Fibroblast of mammary gland (primary cell): ENCODE measurements at regions not wholly inside any gene's neighbourhood (a gene's known extent, or its start where the extent isn't known, plus 50 kb on each side); places are given as distances from the start of the nearest gene placed in this dataset.

Experiments used
- DNase-seq: peaks from one replicate; pipeline ENCODE4 v3.0.0-alpha.2; 2010; ENCODE audit warnings: low read depth
- H3K4me3 ChIP-seq: 2 replicates; pipeline ENCODE4 v1.5.1; 2011; ENCODE audit warnings: low read depth, mild to moderate bottlenecking, low read length, moderate library complexity; ENCODE audit not compliant: control insufficient read depth
- CTCF ChIP-seq: conservative IDR thresholded peaks from 2 replicates; pipeline ENCODE4 v1.5.1; 2011; ENCODE audit warnings: low read depth, low read length, inconsistent platforms; ENCODE audit not compliant: control insufficient read depth, insufficient read depth

GRCh38 chr1:56258371-56258770, 321.0 kb downstream of the PLPP3 start:
- DNase-seq = no peak
- TF ChIP-seq CTCF = no peak
- no peak overlapping the region for H3K4me3 ChIP-seq

DNA sequence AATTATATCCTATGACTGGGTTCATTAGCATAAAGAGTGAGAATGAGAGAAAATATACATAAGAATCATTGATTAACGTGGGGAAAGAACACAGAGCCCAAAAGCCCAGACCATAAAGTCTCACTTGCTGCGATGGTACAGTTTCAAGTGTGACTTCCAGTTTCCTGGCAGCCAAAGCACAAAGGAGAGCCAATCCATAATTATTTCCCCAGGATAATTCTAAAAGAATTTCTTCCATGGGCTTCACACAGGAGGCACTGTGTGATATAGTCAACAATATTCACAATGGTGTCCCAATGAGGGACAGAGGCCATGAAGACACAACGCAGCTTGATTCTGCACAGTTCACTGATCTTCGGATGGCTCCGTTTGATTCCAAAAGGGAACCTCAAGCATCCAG, 321.6 kb downstream of the PLPP3 start:
- no peak for DNase-seq
- no peak overlapping the region for H3K4me3 ChIP-seq
- no peak for TF ChIP-seq CTCF

DNA sequence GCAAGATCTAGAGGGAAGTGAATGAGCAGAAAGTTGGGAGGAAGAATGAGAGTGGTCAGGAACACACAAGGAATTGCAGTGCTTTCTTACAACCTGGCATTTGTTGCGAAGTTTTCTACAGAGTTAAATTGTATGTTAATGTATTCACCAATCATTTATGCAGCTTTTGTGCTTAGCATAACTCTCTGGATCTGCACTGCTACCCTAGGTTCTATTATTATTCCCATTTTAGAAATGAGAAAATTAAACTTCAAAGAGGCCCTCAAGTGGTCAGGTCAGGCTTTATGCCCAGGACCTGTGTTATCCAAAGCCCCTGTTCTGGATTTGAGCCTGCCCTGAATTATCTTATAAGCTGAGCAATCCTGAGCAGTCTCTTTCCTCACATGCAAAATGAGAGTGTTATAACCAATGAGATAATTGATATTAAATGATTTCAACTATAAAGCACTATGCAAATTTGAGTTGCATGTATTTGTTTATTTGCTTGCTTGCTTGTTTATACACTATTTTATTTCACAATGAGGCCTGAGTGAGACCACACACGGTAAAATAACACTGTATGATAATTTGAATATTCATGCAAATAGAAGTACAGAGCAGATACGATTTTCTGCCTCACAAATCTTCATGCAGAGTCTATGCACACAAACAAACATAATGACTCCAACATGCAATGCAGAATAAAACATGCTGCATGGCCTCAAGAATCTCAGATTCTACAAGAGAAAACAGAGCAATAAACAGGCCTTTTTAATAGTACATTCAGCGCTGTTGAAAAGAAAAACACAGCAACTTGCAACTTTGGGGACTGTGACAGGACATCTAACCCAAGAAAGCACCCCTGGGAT, 323.0 kb downstream of the PLPP3 start:
- TF ChIP-seq CTCF = no peak
- no peak overlapping the region for H3K4me3 ChIP-seq
- no peak for DNase-seq

GRCh38 chr1:56255516-56256152, 323.7 kb downstream of the PLPP3 start:
- H3K4me3 ChIP-seq = no peak overlapping the region
- no peak for TF ChIP-seq CTCF
- peak; percentile 98 for DNase-seq

GRCh38 chr1:56254130-56254529, 325.2 kb downstream of the PLPP3 start:
- no peak for TF ChIP-seq CTCF
- H3K4me3 ChIP-seq = no peak overlapping the region
- no peak for DNase-seq

DNA sequence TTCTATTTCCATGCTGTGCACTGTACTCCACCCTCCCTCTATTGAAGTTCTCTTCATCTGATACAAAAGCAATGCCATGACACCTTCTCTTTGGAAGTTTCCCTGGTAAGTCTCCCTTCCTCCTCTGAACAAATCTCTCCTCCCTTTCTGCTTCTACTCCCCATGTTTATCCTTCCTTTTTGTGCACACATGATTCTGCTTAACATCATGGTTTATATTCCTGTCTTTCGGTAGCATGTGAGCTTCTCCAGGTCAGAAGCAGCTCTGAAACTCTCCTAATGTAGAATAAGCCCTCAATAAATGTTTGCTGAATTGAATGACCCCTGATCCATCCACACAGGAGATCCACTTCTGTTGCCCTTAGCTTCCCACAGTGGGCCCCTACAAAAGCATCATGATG, 328.6 kb downstream of the PLPP3 start:
- DNase-seq = no peak
- H3K4me3 ChIP-seq = no peak overlapping the region
- no peak for TF ChIP-seq CTCF

DNA sequence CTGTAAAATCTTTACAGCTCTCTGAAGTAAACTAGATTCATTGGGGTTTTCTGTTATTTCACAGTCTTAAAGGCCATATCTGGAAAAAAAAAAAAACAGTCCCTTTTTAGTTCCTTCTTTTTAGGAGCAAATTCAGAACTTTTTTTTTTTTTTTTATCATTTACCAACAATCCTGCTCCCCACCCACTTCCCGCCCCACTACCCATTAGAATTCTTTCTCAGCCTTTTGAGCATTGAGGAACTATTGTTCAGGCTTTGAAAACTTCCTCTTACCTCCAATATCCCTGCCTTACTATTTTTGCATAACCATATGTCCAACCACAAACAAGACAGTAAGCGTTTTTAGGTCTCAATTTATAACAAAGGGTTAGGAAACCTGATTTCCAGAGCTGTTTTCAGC, 330.1 kb downstream of the PLPP3 start:
- DNase-seq = no peak
- no peak overlapping the region for H3K4me3 ChIP-seq
- no peak for TF ChIP-seq CTCF
